GM13977 (cell line): ENCODE measurements at regions not wholly inside any gene's neighbourhood (a gene's known extent, or its start where the extent isn't known, plus 50 kb on each side); places are given as distances from the start of the nearest gene placed in this dataset.
"Not testable (repeated sequence)": the region's sequence is repeated elsewhere in the genome, so short reads cannot be mapped to it uniquely, and the experiment has no call there.

Source experiments
- DNase-seq: peaks from one replicate; pipeline ENCODE4 v3.0.0; 2012; ENCODE audit warnings: low spot score
- in situ Hi-C: fragments of 300-500 bp; cut with MboI; formaldehyde crosslinking; loops from one replicate; pipeline ENCODE4 v1.12.0; 2022; ENCODE audit warnings: low sequenced_read_pairs, low pct_unique_long_range_greater_than_20kb, mixed read lengths, inconsistent platforms; ENCODE audit not compliant: unreplicated experiment
- TF ChIP-seq, protein P1 (sequence below): IDR thresholded peaks from 2 replicates; pipeline ENCODE4 v1.5.1; 2012; ENCODE audit warnings: mild to moderate bottlenecking, control low read depth; ENCODE audit not compliant: insufficient read depth; ENCODE audit errors: extremely low read depth, missing control alignments

DNA sequence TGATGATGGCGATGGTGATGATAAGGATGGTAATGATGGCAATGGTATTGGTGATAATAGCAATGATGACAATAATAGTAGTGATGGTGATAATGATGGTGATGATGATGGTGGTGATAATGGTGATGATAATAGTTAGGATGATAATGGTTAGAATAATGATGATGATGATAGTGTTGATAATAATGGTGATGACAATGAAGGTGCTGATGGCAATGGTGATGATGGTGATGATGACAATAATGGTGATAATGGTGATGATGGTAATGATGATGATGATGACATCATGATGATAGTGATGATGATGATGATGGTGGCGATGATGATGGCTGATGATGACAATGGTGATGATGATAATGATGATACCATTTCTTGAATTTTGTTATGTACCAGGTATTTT lies 309.9 kb downstream of the MIAT start:
- DNase-seq, result no peak
- TF ChIP-seq, protein P1, sequence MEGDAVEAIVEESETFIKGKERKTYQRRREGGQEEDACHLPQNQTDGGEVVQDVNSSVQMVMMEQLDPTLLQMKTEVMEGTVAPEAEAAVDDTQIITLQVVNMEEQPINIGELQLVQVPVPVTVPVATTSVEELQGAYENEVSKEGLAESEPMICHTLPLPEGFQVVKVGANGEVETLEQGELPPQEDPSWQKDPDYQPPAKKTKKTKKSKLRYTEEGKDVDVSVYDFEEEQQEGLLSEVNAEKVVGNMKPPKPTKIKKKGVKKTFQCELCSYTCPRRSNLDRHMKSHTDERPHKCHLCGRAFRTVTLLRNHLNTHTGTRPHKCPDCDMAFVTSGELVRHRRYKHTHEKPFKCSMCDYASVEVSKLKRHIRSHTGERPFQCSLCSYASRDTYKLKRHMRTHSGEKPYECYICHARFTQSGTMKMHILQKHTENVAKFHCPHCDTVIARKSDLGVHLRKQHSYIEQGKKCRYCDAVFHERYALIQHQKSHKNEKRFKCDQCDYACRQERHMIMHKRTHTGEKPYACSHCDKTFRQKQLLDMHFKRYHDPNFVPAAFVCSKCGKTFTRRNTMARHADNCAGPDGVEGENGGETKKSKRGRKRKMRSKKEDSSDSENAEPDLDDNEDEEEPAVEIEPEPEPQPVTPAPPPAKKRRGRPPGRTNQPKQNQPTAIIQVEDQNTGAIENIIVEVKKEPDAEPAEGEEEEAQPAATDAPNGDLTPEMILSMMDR, result no peak
- in situ Hi-C loops, result no loop called here

DNA sequence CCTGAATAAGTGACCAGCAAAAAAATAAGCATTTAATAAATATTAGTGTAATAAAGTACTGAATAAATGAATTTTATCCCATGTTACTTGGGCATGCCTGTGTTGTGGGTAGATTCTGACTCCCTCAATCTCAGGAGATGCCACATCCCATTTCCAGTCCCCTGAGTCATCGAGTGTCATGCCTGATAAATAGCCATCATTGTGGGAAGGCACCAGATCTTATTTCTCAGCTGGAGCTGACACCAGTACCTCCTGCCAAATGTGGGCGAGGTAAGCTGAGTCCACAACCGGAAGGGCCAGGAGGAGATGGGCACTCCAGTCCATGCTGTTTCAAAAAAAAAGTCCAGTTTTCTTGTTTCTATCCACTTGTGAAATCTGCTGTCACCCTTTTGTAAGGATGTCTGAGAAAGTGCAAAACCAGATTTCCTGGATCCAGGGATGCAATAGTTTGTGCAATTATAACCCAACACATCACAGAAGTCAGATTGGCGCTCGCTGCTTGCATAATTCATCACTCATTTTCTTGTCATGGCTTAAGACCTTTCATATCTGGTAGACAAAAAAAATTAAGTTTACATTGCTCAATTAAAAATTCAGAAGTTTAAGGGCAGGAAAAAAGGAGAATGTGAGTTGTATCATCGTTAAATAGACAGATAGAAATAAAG lies 311.6 kb downstream of the MIAT start:
- in situ Hi-C loops, result no loop called here
- TF ChIP-seq, protein P1, result no peak
- DNase-seq, result no peak

DNA sequence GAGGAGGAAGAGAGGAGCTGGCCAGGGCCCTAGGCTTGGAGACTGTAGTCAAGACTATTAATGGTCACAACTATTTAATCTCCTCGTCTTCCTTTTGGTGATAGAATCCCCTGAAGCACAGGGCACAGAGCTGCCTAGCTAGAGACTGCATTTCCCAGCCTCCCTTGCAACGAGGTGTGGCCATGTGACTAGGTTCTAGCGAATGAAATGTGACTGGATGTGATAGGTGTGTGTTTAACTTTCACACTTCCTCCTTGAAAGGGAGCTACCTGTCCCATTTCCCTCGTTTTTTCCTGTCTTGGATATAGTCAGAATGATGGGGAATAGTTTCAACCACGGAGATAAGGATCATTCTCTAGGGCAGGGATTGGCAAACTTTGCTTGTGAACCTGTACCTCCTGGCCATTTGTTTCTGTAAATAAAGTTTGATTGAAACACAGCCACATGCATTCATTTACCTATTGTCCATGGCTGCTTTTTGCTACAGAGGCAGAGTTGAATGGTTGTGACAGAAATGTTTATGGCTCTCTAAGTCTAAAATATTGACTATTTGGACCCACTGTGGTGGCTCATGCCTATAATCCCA lies 313.5 kb downstream of the MIAT start:
- TF ChIP-seq, protein P1, result no peak
- in situ Hi-C loops, result no loop called here
- DNase-seq, result no peak

DNA sequence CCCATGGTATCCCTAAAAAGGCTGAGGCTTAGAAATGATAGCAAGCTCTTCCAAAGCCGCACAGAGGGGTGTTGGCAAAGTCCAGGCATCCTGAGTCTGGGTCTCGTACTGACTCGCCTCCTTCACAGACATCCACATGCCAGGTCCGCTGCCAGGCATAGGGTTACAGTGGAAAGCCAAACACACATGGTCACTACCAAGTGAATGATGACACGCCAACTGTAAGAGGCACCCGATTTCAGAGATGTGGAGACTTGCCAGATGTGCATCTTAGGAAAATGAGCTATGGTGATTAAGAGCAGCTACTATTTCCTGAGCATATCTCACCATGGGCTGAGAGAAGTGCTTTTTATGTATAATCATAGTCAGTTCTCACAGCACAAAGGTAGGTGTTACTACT lies 314.9 kb downstream of the MIAT start:
- no peak for DNase-seq

DNA sequence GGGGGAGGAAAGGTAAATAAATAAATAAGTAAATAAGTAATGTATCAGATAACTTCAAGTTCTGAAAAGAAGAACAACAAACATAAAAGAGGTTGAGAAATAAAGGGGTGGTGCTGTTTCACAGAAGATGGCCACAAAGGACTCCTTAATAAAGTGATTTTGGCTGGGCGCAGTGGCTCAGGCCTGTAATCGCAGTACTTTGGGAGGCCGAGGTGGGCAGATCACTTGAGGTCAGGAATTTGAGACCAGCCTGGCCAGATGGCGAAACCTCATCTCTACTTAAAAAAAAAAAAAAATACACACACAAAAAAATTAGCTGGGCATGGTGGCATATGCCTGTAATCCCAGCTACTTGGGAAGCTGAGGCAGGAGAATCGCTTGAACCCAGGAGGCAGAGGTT lies 315.5 kb downstream of the MIAT start:
- in situ Hi-C loops, DNase-seq: not testable (repeated sequence)

More for the DNA sequence above, 314.9 kb downstream of the MIAT start:
- TF ChIP-seq, protein P1, result no peak
- in situ Hi-C loops, result no loop called here

DNA sequence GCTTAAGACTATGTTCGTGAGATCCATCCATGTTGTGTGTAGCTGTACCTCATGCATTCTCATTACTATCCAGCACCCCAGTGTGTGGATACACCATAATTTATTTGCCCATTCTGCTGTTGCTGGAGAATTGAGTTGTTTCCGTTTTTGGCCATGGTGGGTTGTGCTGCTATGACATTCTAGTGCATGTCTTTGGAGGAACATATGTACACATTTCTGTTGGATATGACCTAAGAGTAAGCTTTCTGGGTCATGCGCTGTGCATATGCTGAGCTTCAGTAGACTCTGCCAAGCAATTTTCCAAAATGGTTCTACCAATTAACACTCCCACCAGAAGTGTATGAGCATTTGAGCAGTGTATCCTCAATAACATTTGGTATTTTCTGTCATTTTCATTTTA lies 316.6 kb downstream of the MIAT start:
- TF ChIP-seq, protein P1, result no peak
- DNase-seq, result no peak
- in situ Hi-C loops, result no loop called here

DNA sequence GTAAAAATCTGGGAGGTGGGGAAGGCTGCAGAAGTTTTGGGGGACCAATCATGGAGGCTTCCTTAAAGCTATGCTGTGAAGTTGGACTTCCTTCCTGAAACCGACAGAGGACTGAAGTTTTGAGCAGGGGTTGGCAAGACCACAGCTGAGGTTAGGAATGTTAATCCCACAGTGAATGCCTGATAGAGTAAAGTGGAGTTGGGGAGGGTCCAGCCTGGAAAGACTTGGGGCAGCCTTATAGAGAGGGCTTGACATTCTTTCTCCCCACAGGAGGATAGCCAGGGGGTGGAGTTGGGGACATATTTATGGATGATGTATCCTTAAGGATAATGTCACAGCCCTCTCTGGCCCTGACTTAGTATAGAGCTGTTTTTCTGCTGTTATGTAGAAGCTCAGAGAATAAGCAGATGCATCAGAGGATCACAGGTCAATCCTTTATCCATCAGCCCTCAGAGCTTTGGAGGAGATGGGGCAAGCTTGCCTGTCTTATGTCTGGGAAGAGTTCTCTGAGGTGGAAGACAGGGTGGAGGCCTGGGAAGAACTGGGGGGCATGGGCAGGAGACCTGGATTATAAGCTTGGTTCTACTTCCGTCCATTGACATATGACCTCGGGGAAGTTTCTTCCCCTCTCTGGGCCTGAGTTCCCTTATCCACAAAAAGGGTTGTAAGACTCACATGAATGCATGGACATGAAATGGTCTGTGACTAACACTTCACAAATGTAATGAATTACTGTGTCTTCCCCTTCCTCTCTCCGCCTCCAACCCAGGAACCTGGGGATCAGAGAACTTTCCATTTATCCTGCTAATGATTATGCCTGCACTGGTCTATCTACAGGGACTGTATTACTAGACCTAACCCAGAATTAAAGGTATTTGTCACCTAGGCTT lies 317.8 kb downstream of the MIAT start:
- no peak for DNase-seq
- TF ChIP-seq, protein P1, result no peak
- in situ Hi-C loops, result no loop called here
